ENCODE measurements at regions not wholly inside any gene's neighbourhood (a gene's known extent, or its start where the extent isn't known, plus 50 kb on each side); places are given as distances from the start of the nearest gene placed in this dataset.

DNA sequence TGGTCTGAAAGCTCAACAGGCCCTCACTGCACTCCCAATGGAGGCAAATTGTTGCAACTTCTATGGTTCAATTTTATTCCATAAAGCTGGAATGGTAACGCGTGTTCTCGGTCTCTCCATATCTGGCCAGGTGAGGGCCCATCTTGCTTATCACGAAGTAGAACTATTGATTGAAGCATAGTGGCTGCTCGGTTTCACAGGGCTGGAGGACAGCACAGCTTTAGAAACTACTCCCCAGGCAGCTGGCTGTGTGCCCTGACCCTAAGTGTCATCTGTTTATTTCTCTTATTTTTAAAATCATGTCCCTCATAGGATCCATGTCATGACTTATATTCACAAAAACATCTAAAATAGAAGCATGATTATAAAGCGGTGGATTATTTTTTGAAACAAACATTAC is 223.4 kb downstream of the NPR3 start:
- TF ChIP-seq, protein P1, sequence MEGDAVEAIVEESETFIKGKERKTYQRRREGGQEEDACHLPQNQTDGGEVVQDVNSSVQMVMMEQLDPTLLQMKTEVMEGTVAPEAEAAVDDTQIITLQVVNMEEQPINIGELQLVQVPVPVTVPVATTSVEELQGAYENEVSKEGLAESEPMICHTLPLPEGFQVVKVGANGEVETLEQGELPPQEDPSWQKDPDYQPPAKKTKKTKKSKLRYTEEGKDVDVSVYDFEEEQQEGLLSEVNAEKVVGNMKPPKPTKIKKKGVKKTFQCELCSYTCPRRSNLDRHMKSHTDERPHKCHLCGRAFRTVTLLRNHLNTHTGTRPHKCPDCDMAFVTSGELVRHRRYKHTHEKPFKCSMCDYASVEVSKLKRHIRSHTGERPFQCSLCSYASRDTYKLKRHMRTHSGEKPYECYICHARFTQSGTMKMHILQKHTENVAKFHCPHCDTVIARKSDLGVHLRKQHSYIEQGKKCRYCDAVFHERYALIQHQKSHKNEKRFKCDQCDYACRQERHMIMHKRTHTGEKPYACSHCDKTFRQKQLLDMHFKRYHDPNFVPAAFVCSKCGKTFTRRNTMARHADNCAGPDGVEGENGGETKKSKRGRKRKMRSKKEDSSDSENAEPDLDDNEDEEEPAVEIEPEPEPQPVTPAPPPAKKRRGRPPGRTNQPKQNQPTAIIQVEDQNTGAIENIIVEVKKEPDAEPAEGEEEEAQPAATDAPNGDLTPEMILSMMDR (IDR thresholded peaks at IDR 0.05): no peak
- TF ChIP-seq POLR2A (IDR thresholded peaks at IDR 0.05): no peak
- no peak for TF ChIP-seq POLR2AphosphoS5 (IDR thresholded peaks at IDR 0.05)
